NB4 (cell line): ENCODE measurements at regions not wholly inside any gene's neighbourhood (a gene's known extent, or its start where the extent isn't known, plus 50 kb on each side); places are given as distances from the start of the nearest gene placed in this dataset.

ENCODE experiments used
- DNase-seq: peaks from one replicate; pipeline ENCODE4 v3.0.0; 2010; ENCODE audit warnings: low read depth
- H3K4me3 ChIP-seq: one replicate; pipeline ENCODE4 v1.5.1; 2011; ENCODE audit warnings: mild to moderate bottlenecking, low read depth, low read length, moderate library complexity
- CTCF ChIP-seq: IDR thresholded peaks from one replicate; pipeline ENCODE4 v1.5.1; 2012; ENCODE audit warnings: low read depth, low read length
- MAX ChIP-seq: IDR thresholded peaks from 2 replicates; pipeline ENCODE4 v1.6.1; 2011; ENCODE audit warnings: low read depth, low read length
- MYC ChIP-seq: IDR thresholded peaks from 2 replicates; pipeline ENCODE4 v1.6.1; 2011; ENCODE audit warnings: low read depth, low read length
- POLR2A ChIP-seq: IDR thresholded peaks from 2 replicates; pipeline ENCODE4 v1.6.1; 2011; ENCODE audit warnings: mild to moderate bottlenecking; ENCODE audit not compliant: insufficient read length; ENCODE audit errors: extremely low read depth

- no peak for DNase-seq
- H3K4me3 ChIP-seq, result no peak overlapping the region
- TF ChIP-seq POLR2A (no peak), MAX (no peak), MYC (no peak), CTCF (no peak)
Measured at GRCh38 chr7:19413443-19413965, 268.3 kb upstream of the FERD3L start.

- no peak for DNase-seq
- no peak overlapping the region for H3K4me3 ChIP-seq
- TF ChIP-seq CTCF (no peak), MYC (no peak)
Measured at GRCh38 chr7:19410691-19411090, 265.5 kb upstream of the FERD3L start.

- H3K4me3 ChIP-seq, result no peak overlapping the region
- no peak for DNase-seq
- TF ChIP-seq POLR2A (no peak), CTCF (no peak), MYC (no peak), MAX (no peak)
Measured at GRCh38 chr7:19410106-19410505, 264.9 kb upstream of the FERD3L start.

- no peak overlapping the region for H3K4me3 ChIP-seq
- DNase-seq, result no peak
- TF ChIP-seq CTCF (no peak), POLR2A (no peak), MYC (no peak), MAX (no peak)
Measured at GRCh38 chr7:19408706-19409220, 263.5 kb upstream of the FERD3L start.

- no peak for TF ChIP-seq CTCF
- TF ChIP-seq MYC, result no peak
- TF ChIP-seq POLR2A, result no peak
- no peak for TF ChIP-seq MAX
- DNase-seq, result no peak
- H3K4me3 ChIP-seq, result no peak overlapping the region
Measured at GRCh38 chr7:19407270-19407669, 262.0 kb upstream of the FERD3L start.

GRCh38 chr7:19405541-19405940, 260.3 kb upstream of the FERD3L start:
- TF ChIP-seq CTCF (no peak), POLR2A (no peak), MAX (no peak), MYC (no peak)
- no peak overlapping the region for H3K4me3 ChIP-seq
- DNase-seq, result no peak
